H1 (cell line): ENCODE measurements at regions not wholly inside any gene's neighbourhood (a gene's known extent, or its start where the extent isn't known, plus 50 kb on each side); places are given as distances from the start of the nearest gene placed in this dataset.
A peak's percentile ranks its signal among the peaks of the same experiment; 100 is the strongest.

Experiments used
- CTCF ChIA-PET: fragments of 300-600 bp; sonication (Branson Sonifier 250); formaldehyde crosslinking; loops from one replicate; lab custom pipeline; 2021; ENCODE audit not compliant: partially characterized antibody; lab: Charles Lee
- POLR2A ChIA-PET: fragments of 300-600 bp; sonication (Branson Sonifier 250); formaldehyde crosslinking; loops from one replicate; lab custom pipeline; 2021; ENCODE audit warnings: inconsistent platforms; ENCODE audit not compliant: partially characterized antibody; lab: Charles Lee
- DNase-seq, 2 experiments: peaks; one replicate each; pipeline versions ENCODE4 v3.0.0 to v3.0.0-alpha.2; 2010 to 2022; ENCODE audit warnings: low spot score in 2 of 2, low read depth in 1 of 2, mixed read lengths in 1 of 2
- FAIRE-seq: peaks from 2 replicates; lab custom pipeline; 2011; peaks lifted over from hg19 to GRCh38; lab: Jason Lieb, UNC
- H2AFZ ChIP-seq: 2 replicates; pipeline ENCODE4 v1.8.1; 2012; ENCODE audit warnings: low read length, inconsistent platforms
- H2AK5ac ChIP-seq: 2 replicates; pipeline ENCODE4 v1.6.1; 2013; ENCODE audit warnings: low read depth, low read length
- H2BK120ac ChIP-seq: replicated peaks from 2 replicates; pipeline ENCODE3; 2013; ENCODE audit warnings: low read depth, low read length, inconsistent platforms
- H2BK12ac ChIP-seq: 2 replicates; pipeline ENCODE4 v1.6.1; 2013; ENCODE audit warnings: low read depth, low read length
- H2BK15ac ChIP-seq: 2 replicates; pipeline ENCODE4 v1.6.1; 2013; ENCODE audit warnings: low read length
- H2BK20ac ChIP-seq: 2 replicates; pipeline ENCODE4 v1.6.1; 2013; ENCODE audit warnings: low read length
- H2BK5ac ChIP-seq: 2 replicates; pipeline ENCODE4 v1.6.1; 2013; ENCODE audit warnings: low read depth, low read length
- H3K14ac ChIP-seq: 2 replicates; pipeline ENCODE4 v1.6.1; 2013; ENCODE audit warnings: inconsistent platforms; ENCODE audit not compliant: insufficient read length
- H3K18ac ChIP-seq: 2 replicates; pipeline ENCODE4 v1.6.1; 2013; ENCODE audit warnings: low read length; ENCODE audit errors: extremely low read depth
- H3K23ac ChIP-seq: 2 replicates; pipeline ENCODE4 v1.6.1; 2013; ENCODE audit warnings: inconsistent platforms; ENCODE audit not compliant: insufficient read length
- H3K23me2 ChIP-seq: 2 replicates; pipeline ENCODE4 v1.6.1; 2013; ENCODE audit warnings: low read depth, low read length
- H3K27ac ChIP-seq: 2 replicates; pipeline ENCODE4 v1.6.1; 2011; ENCODE audit warnings: low read depth, low read length, inconsistent platforms
- H3K27me3 ChIP-seq, 4 experiments: replicated peaks in 1 of 4; 1 replicate in 1 of 4; 2 replicates in 3 of 4; pipeline versions ENCODE4 v1.6.1 to v1.8.1; 2011 to 2013; ENCODE audit warnings: low read length in 3 of 4, mild to moderate bottlenecking in 3 of 4, inconsistent platforms in 2 of 4, mixed read lengths in 2 of 4, moderate library complexity in 1 of 4; ENCODE audit not compliant: control insufficient read depth in 3 of 4, insufficient read depth in 3 of 4; ENCODE audit errors: extremely low read depth in 1 of 4
- H3K36me3 ChIP-seq, 4 experiments: 2 replicates each; pipeline versions ENCODE4 v1.6.1 to v1.8.1; 2011 to 2013; ENCODE audit warnings: mild to moderate bottlenecking in 4 of 4, low read length in 3 of 4, moderate library complexity in 2 of 4, control low read depth in 1 of 4, inconsistent platforms in 1 of 4; ENCODE audit not compliant: insufficient read depth in 4 of 4, control insufficient read depth in 2 of 4
- H3K4ac ChIP-seq: replicated peaks from 2 replicates; pipeline ENCODE3; 2013; ENCODE audit warnings: low read length, low read depth, mixed read lengths, inconsistent platforms; ENCODE audit not compliant: insufficient read length
- H3K4me1 ChIP-seq, 4 experiments: replicated peaks in 1 of 4; 1 replicate in 1 of 4; 2 replicates in 3 of 4; pipeline versions ENCODE4 v1.6.1 to v1.8.1; 2011 to 2013; ENCODE audit warnings: low read length in 3 of 4, inconsistent platforms in 2 of 4, mixed read lengths in 1 of 4; ENCODE audit not compliant: insufficient read depth in 4 of 4, control insufficient read depth in 3 of 4
- H3K4me2 ChIP-seq, 2 experiments: 2 replicates each; pipeline versions ENCODE4 v1.6.1 to v1.8.1; 2011 to 2013; ENCODE audit warnings: low read depth in 2 of 2, low read length in 2 of 2, control low read depth in 1 of 2, inconsistent platforms in 1 of 2, mild to moderate bottlenecking in 1 of 2; ENCODE audit not compliant: insufficient read depth in 1 of 2
- H3K4me3 ChIP-seq, 4 experiments: fragments of 200-600, 300-600 bp in 1 of 4; sonication (generic), shearing (Covaris generic), sonication (Bioruptor Twin) in 1 of 4; 2 replicates each; pipeline versions ENCODE4 v1.5.1 to v1.8.1; 2011 to 2016; ENCODE audit warnings: low read length in 4 of 4, low read depth in 3 of 4, control low read depth in 2 of 4, inconsistent platforms in 2 of 4, mild to moderate bottlenecking in 2 of 4, mixed read lengths in 1 of 4, moderate library complexity in 1 of 4; ENCODE audit not compliant: insufficient read depth in 2 of 4; ENCODE audit errors: extremely low read depth in 1 of 4
- H3K56ac ChIP-seq: replicated peaks from 2 replicates; pipeline ENCODE3; 2013; ENCODE audit warnings: low read depth, mild to moderate bottlenecking, mixed read lengths, low read length, inconsistent platforms; ENCODE audit not compliant: insufficient read length
- H3K79me1 ChIP-seq: 2 replicates; pipeline ENCODE4 v1.6.1; 2013; ENCODE audit warnings: low read depth, low read length, control low read depth
- H3K79me2 ChIP-seq, 2 experiments: 2 replicates each; pipeline versions ENCODE4 v1.6.1 to v1.8.1; 2012 to 2013; ENCODE audit warnings: low read length in 2 of 2, mild to moderate bottlenecking in 2 of 2, inconsistent platforms in 1 of 2; ENCODE audit not compliant: insufficient read depth in 2 of 2, control insufficient read depth in 1 of 2
- H3K9ac ChIP-seq, 4 experiments: replicated peaks in 1 of 4; 1 replicate in 1 of 4; 2 replicates in 3 of 4; pipeline versions ENCODE4 v1.6.1 to v1.8.1; 2011 to 2013; ENCODE audit warnings: low read depth in 3 of 4, low read length in 3 of 4, control low read depth in 2 of 4, mild to moderate bottlenecking in 2 of 4, moderate library complexity in 2 of 4, inconsistent platforms in 1 of 4; ENCODE audit errors: extremely low read depth in 1 of 4
- H3K9me3 ChIP-seq, 2 experiments: 2 replicates each; pipeline versions ENCODE4 v1.6.1 to v1.8.1; 2012 to 2013; ENCODE audit warnings: mild to moderate bottlenecking in 2 of 2, moderate library complexity in 2 of 2, control low read depth in 1 of 2, inconsistent platforms in 1 of 2, low read depth in 1 of 2, low read length in 1 of 2, mixed read lengths in 1 of 2; ENCODE audit not compliant: insufficient read depth in 2 of 2
- H4K20me1 ChIP-seq, 2 experiments: replicated peaks in 1 of 2; 2 replicates each; pipeline versions ENCODE3 to v1.8.1; 2011 to 2013; ENCODE audit warnings: inconsistent platforms in 2 of 2, low read length in 2 of 2, mild to moderate bottlenecking in 1 of 2; ENCODE audit not compliant: insufficient read depth in 2 of 2, control insufficient read depth in 1 of 2
- H4K5ac ChIP-seq: 2 replicates; pipeline ENCODE4 v1.6.1; 2013; ENCODE audit warnings: low read length, low read depth, mixed read lengths, inconsistent platforms; ENCODE audit not compliant: insufficient read length
- H4K8ac ChIP-seq: 2 replicates; pipeline ENCODE4 v1.8.0; 2013; ENCODE audit warnings: mild to moderate bottlenecking, moderate library complexity, low read length, inconsistent platforms; ENCODE audit not compliant: insufficient read depth; ENCODE audit errors: extremely low read depth
- H4K91ac ChIP-seq: replicated peaks from 2 replicates; pipeline ENCODE3; 2013; ENCODE audit warnings: low read length, mixed read lengths, inconsistent platforms; ENCODE audit not compliant: insufficient read length
- BACH1 ChIP-seq: IDR thresholded peaks from 2 replicates; pipeline ENCODE4 v1.6.1; 2012; ENCODE audit warnings: low read length, improper control_type of control experiment
- WGBS, 2 experiments: shearing (Covaris generic) in 1 of 2; methylation state at CpG; one replicate each; pipeline versions ENCODE4 v1.1.6 to v1.1.7; 2013 to 2015; ENCODE audit warnings: low lambda C conversion rate in 2 of 2, mixed read lengths in 2 of 2, inconsistent platforms in 1 of 2, low coverage in 1 of 2, missing lambda C conversion rate in 1 of 2; ENCODE audit not compliant: insufficient replicate concordance in 2 of 2, insufficient coverage in 1 of 2, insufficient read length in 1 of 2; ENCODE audit errors: extremely low coverage in 1 of 2, missing lambda C conversion rate in 1 of 2; 5-methylcytosine and 5-hydroxymethylcytosine counted together

DNA sequence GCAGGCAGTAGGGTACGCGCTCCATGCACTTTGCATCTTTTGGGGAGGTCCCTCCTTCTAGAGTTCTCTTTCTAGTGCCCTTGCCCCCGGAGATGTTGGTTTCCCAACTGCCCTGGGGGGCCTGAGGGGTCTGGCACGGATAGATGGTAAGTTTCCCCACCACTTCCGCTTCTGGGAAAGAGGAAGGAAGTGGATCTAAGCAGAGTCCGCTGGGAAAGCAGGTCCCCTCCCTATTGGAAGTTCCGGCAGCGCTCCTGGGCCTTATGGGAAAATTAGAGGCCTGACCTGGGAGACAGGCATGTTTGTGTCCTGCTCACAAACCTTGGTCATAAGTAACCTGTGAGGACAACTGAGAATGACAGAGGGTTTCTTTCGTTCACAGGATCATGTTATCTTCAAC is 274.4 kb downstream of the RPS6KC1 start:
- H3K27me3 ChIP-seq: no peaks in the 10 kb centered on the region
- CTCF ChIA-PET: interaction anchor here (1.2 kb wide), 1 partner anchor 20 kb away, joined by 3 read pairs; no protein-coding TSS in a partner anchor
- H2AFZ ChIP-seq: peak overlapping the region; percentile 36
- H2BK15ac ChIP-seq: no peak overlapping the region
- no peak overlapping the region for H2BK120ac ChIP-seq
- H2AK5ac ChIP-seq: no peak overlapping the region
- POLR2A ChIA-PET: no interaction called here
- WGBS, 2 experiments: 89% methylated on average over 9 of the region's 9 CpGs; no CpG with 5 or more reads in 1 of the 2 experiments
- H3K79me1 ChIP-seq: no peaks in the 10 kb centered on the region
- no peak overlapping the region for H3K4ac ChIP-seq
- no peak overlapping the region for H2BK5ac ChIP-seq
- no peak overlapping the region for H2BK12ac ChIP-seq
- no peaks in the 10 kb centered on the region for H3K9me3 ChIP-seq
- no peak overlapping the region for H3K4me3 ChIP-seq
- FAIRE-seq (no peak), DNase-seq (no peak)
- H3K27ac ChIP-seq: no peak overlapping the region
- H3K18ac ChIP-seq: no peak overlapping the region
- no peak overlapping the region for H4K5ac ChIP-seq
- H3K36me3 ChIP-seq: no peaks in the 10 kb centered on the region
- no peak overlapping the region for H3K56ac ChIP-seq
- no peak overlapping the region for H3K23ac ChIP-seq
- H3K14ac ChIP-seq: no peak overlapping the region
- H3K9ac ChIP-seq: no peak overlapping the region
- no peaks in the 10 kb centered on the region for H3K79me2 ChIP-seq
- H4K20me1 ChIP-seq: no peaks in the 10 kb centered on the region
- no peak overlapping the region for H4K91ac ChIP-seq
- no peaks in the 10 kb centered on the region; a peak in 1 of 7 replicates for H3K4me1 ChIP-seq
- H2BK20ac ChIP-seq: no peak overlapping the region
- H3K23me2 ChIP-seq: no peaks in the 10 kb centered on the region
- no peak overlapping the region for H3K4me2 ChIP-seq
- no peak overlapping the region for H4K8ac ChIP-seq
- no peak for TF ChIP-seq BACH1
